Occipital lobe (tissue), 1 donor: ENCODE measurements at regions not wholly inside any gene's neighbourhood (a gene's known extent, or its start where the extent isn't known, plus 50 kb on each side); places are given as distances from the start of the nearest gene placed in this dataset.

Experiments used
- DNase-seq: peaks from one replicate; lab custom pipeline; 2025; lab: John Stamatoyannopoulos, UW

DNA sequence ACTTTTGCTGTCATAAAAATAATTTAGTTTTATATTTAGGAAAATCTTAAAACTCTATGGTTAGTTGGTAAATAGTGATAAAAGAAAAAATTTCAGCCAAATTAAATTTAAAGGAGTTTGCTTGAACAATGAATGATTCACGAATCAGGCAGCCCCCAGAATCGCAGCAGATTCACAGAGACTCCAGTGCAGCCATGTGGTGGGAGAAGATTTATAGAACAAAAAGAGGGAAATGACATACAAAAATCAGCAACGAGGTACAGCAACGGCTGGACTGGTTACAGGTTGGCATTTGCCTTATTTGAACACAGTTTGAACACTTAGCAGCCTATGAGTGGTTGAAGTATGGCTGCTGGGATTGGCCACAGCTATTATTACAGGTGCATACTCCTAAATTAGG lies 96.4 kb upstream of the MYCBP2 start:
- DNase-seq = no peak

- no peak for DNase-seq
Measured at GRCh38 chr13:77422724-77423123, 95.8 kb upstream of the MYCBP2 start.

- DNase-seq = no peak
Measured at GRCh38 chr13:77417897-77418296, 91.0 kb upstream of the MYCBP2 start.

GRCh38 chr13:77416666-77417212 lies 89.8 kb upstream of the MYCBP2 start:
- no peak for DNase-seq

GRCh38 chr13:77415253-77416071 lies 88.6 kb upstream of the MYCBP2 start:
- no peak for DNase-seq

DNA sequence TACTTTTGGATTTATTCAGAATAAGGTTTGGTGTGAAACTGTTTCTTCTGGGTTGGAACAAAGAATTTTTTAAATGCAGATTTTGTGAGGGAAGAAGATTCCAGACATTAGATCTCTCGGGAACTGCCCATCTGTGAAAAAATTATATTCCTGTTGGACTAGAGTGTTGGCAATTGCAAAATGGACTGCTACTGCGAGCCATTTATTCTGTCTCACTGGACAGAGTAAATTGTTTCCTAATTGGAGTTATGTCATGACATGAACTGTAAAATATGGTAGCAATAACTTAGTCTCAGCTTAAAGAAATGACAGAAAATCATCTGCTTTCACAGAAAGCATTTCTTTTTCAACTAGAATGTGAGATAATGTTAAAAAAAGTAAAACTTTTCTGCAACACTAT lies 86.0 kb upstream of the MYCBP2 start:
- no peak for DNase-seq

DNA sequence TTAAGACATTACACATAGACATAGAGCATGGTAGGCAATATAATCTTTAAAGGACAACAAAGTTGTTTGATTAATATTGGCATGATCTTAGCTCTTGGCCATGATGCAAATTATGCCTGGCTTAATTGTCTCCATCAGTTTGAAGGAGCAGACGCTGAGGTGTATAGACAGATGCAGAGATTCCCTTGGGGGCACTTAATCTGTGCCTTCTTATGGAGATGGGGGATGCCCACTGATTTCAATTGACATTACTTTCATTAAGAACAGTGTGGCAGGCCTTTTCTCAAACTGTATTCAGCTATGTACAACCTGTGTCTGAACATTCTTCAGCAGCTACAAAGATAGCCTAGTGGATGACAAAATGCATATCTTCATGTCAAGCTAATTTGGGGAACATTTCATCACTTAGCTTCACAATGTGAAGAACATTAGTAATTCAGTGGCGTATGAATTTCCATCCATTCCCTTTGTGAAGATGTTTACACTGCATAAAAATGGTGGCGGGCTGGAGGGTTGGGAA lies 85.3 kb upstream of the MYCBP2 start:
- no peak for DNase-seq

DNA sequence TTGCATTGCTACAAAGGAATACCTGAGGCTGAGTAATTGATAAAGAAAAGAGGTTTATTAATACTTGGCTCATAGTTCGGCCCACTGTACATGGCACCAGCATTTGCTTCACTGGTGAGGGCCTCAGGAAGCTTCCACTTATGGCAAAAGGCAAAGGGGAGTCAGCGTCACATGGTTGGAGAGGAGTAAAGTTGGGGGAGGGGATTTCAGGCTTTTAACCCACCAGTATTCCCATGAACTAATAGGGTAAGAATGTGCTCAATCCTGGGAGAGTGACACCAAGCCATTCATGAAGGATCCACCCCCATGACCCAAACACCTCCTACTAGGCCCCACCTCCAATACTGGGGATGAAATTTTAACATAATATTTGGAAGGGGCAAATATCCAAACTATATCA lies 82.5 kb upstream of the MYCBP2 start:
- DNase-seq = no peak

- DNase-seq = no peak
Measured at GRCh38 chr13:77406644-77407440, 79.9 kb upstream of the MYCBP2 start.

- DNase-seq = no peak
Measured at GRCh38 chr13:77398825-77399620, 72.1 kb upstream of the MYCBP2 start.

DNA sequence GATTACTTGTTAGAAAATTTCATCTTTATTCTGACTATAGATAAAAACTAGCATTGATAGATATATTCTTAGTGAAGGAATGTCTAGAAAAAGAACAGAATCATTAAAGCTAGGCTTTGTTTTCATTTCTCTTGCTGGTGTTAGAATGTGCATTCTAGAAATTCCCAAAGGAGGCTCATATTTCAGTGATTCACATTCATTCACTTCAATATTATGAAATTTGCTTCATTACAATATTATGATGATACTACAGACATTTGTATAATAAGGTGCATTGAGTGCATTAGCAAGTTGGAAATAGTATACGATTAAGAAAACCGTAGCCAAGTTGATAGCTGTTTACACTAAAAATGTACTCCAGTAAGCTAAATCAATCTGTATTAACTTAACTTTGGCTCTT lies 70.7 kb upstream of the MYCBP2 start:
- DNase-seq = no peak

DNA sequence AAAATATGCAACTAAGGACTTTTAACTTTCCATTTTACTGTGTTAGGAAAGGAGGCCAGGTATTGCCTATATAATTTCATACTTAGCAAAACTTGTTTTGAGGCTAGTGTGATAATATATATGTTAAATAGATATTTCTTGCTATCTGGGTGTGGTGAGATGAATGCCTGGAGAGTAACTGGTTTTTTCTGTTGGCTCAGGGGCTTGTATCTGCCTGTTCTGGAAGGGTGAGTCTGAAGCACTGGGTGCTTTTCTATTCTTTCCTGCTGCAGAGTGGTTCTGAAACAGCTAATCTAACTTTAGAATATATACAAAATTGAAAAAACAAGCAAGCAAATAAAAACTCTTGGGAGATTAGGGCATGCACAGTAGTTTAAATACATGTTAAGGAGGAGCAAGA lies 64.6 kb upstream of the MYCBP2 start:
- DNase-seq = no peak

DNA sequence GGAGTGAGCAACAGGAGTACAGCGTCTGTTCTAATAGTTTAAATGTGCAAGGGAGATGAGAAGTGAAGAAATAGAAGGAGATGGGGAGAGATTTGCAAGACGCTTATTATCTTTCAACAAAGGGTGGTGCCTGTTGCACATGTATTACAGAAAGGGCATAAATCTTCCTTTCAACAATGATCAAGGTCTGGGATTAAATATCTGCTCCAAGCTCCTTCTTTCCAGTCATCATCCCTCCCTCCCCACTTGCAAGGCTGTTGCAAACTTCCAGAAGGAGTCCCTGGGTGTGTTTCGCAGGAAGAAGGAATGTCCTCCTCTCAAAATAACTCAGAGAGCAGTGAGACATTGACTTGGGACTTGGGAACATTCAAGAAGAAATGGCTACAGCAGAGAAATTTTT lies 63.5 kb upstream of the MYCBP2 start:
- DNase-seq = no peak

DNA sequence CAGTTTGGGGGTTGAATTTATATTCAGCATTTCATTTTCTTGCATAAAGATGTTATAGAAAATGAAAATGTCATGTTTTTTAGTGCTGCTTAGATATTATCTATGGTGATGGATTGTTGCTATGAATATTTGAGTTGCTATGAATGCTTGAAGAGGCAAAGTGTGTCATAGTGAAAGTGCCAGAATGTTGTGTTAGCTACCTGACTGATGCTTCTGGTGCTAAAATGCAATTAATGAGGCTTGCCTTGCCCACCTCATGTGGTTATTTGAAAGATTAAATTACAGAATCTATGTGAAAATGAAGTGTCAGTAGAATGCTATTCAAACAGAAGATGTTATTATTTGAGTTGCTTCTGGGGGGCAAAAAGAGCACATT lies 62.7 kb upstream of the MYCBP2 start:
- DNase-seq = no peak

GRCh38 chr13:77388944-77389624 lies 62.2 kb upstream of the MYCBP2 start:
- peak; percentile 64 for DNase-seq

- DNase-seq = no peak
Measured at GRCh38 chr13:77387607-77388200, 60.8 kb upstream of the MYCBP2 start.

- DNase-seq = no peak
Measured at GRCh38 chr13:77386880-77387606, 60.1 kb upstream of the MYCBP2 start.

- no peak for DNase-seq
Measured at GRCh38 chr13:77386046-77386445, 59.2 kb upstream of the MYCBP2 start.

DNA sequence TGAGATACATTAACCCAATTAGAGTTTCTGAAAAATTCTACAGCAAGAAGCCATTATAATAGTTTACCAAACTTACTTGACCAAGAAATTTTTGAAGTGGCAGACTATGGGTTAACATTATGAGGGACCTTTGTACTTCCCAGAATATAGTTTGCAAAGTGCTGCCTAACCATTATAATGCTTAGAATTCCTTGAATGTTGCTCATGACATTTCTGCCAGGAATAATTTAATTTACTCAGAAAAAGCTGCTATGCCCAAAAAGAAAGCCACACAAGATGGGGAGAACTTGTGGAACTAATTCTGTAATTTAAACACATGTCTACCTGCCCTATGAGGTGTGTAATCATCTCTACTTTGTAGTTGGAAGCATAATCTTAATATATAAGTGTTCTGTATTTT lies 58.1 kb upstream of the MYCBP2 start:
- DNase-seq = no peak

- no peak for DNase-seq
Measured at GRCh38 chr13:77383097-77383496, 56.2 kb upstream of the MYCBP2 start.
